GM23338 (cell line): ENCODE measurements at regions not wholly inside any gene's neighbourhood (a gene's known extent, or its start where the extent isn't known, plus 50 kb on each side); places are given as distances from the start of the nearest gene placed in this dataset.

Source experiments
- ATAC-seq: fragments of 200-7000 bp; cut with Tn5 transposase; 3 replicates; pipeline ENCODE4 v1.9.1; 2020
- DNase-seq: peaks from one replicate; pipeline ENCODE4 v3.0.0-alpha.2; 2015; ENCODE audit warnings: low spot score
- H2AFZ ChIP-seq: fragments of 200-600 bp; sonication (generic); 2 replicates; pipeline ENCODE4 v1.8.0; 2016; ENCODE audit warnings: antibody characterized with exemption, mild to moderate bottlenecking, moderate library complexity
- H3F3A ChIP-seq: fragments of 200-600 bp; sonication (generic); replicated peaks from 2 replicates; pipeline ENCODE4 v1.8.0; 2017; ENCODE audit warnings: antibody characterized with exemption, mixed run types, low read depth
- H3K27ac ChIP-seq: fragments of 200-600 bp; sonication (generic); 2 replicates; pipeline ENCODE4 v1.6.1; 2016; ENCODE audit warnings: low read depth
- H3K27me3 ChIP-seq: fragments of 200-600 bp; sonication (generic); 2 replicates; pipeline ENCODE4 v1.8.0; 2016; ENCODE audit warnings: mild to moderate bottlenecking, mixed run types, moderate library complexity; ENCODE audit not compliant: insufficient read depth
- H3K36me3 ChIP-seq: fragments of 200-600 bp; sonication (generic); 2 replicates; pipeline ENCODE4 v1.8.0; 2016; ENCODE audit warnings: mild to moderate bottlenecking; ENCODE audit not compliant: insufficient read depth
- H3K4me1 ChIP-seq: fragments of 200-600 bp; sonication (generic); 2 replicates; pipeline ENCODE4 v1.8.0; 2016; ENCODE audit warnings: mild to moderate bottlenecking, moderate library complexity; ENCODE audit not compliant: insufficient read depth
- H3K4me2 ChIP-seq: fragments of 200-600 bp; sonication (generic); 2 replicates; pipeline ENCODE4 v1.7.1; 2017; ENCODE audit warnings: mixed run types
- H3K4me3 ChIP-seq: fragments of 200-600 bp; sonication (generic); 2 replicates; pipeline ENCODE4 v1.6.1; 2016; ENCODE audit warnings: mixed run types
- H3K79me2 ChIP-seq: fragments of 200-600 bp; sonication (generic); replicated peaks from 2 replicates; pipeline ENCODE4 v1.8.0; 2017; ENCODE audit warnings: mild to moderate bottlenecking; ENCODE audit not compliant: insufficient read depth
- H3K9me2 ChIP-seq: fragments of 200-600 bp; sonication (generic); 2 replicates; pipeline ENCODE4 v1.8.0; 2017; ENCODE audit not compliant: insufficient read depth
- H4K20me1 ChIP-seq: fragments of 200-600 bp; sonication (generic); replicated peaks from 2 replicates; pipeline ENCODE4 v1.8.0; 2017; ENCODE audit warnings: mild to moderate bottlenecking; ENCODE audit not compliant: insufficient read depth
- H3K27ac Mint-ChIP-seq: 2 replicates; pipeline ENCODE4 v1.8.0; 2020; ENCODE audit warnings: inconsistent platforms, mild to moderate bottlenecking, moderate library complexity, mixed read lengths
- H3K27me3 Mint-ChIP-seq: 3 replicates; pipeline ENCODE4 v1.8.0; 2022; ENCODE audit warnings: low read depth, mild to moderate bottlenecking, moderate library complexity, mixed read lengths, inconsistent platforms; ENCODE audit not compliant: insufficient read depth, poor library complexity
- H3K36me3 Mint-ChIP-seq: 3 replicates; pipeline ENCODE4 v1.8.0; 2021; ENCODE audit warnings: low read depth, mild to moderate bottlenecking, inconsistent platforms, moderate library complexity, mixed read lengths
- H3K4me1 Mint-ChIP-seq: 3 replicates; pipeline ENCODE4 v1.8.0; 2020; ENCODE audit warnings: mild to moderate bottlenecking, inconsistent platforms, mixed read lengths
- H3K4me3 Mint-ChIP-seq: 3 replicates; pipeline ENCODE4 v1.8.0; 2021; ENCODE audit warnings: moderate library complexity, mild to moderate bottlenecking, inconsistent platforms, mixed read lengths
- H3K9me3 Mint-ChIP-seq: 3 replicates; pipeline ENCODE4 v1.8.0; 2020; ENCODE audit warnings: moderate library complexity, mild to moderate bottlenecking, inconsistent platforms, mixed read lengths
- CREB1 ChIP-seq: fragments of 250-450 bp; sonication (Bioruptor Pico); IDR thresholded peaks from 2 replicates; pipeline ENCODE4 v1.5.0; 2020; ENCODE audit warnings: low read depth, mild to moderate bottlenecking, moderate library complexity
- CTCF ChIP-seq, 2 experiments: fragments of 200-600 bp in 1 of 2; sonication (generic) in 1 of 2; conservative IDR thresholded peaks; 2 replicates each; pipeline versions ENCODE4 v1.5.1 to v1.6.1; 2016 to 2017; ENCODE audit warnings: antibody characterized with exemption in 2 of 2, low read depth in 2 of 2, mild to moderate bottlenecking in 2 of 2, moderate library complexity in 1 of 2
- ETS1 ChIP-seq: IDR thresholded peaks from 2 replicates; pipeline ENCODE4 v1.6.1; 2016; ENCODE audit warnings: antibody characterized with exemption
- EZH2 ChIP-seq: fragments of 200-600 bp; sonication (generic); IDR thresholded peaks from one replicate; pipeline ENCODE4 v1.8.0; 2017; ENCODE audit warnings: antibody characterized with exemption, mild to moderate bottlenecking, low read depth; ENCODE audit not compliant: unreplicated experiment
- EZH2phosphoT487 ChIP-seq: fragments of 200-600 bp; sonication (generic); IDR thresholded peaks from one replicate; pipeline ENCODE4 v1.8.1; 2018; ENCODE audit warnings: antibody characterized with exemption; ENCODE audit not compliant: unreplicated experiment
- JUNB ChIP-seq: IDR thresholded peaks from one replicate; pipeline ENCODE4 v1.6.1; 2016; ENCODE audit warnings: antibody characterized with exemption; ENCODE audit not compliant: unreplicated experiment
- NANOG ChIP-seq: IDR thresholded peaks from 2 replicates; pipeline ENCODE4 v1.6.1; 2016; ENCODE audit warnings: antibody characterized with exemption, borderline replicate concordance
- POLR2AphosphoS5 ChIP-seq: IDR thresholded peaks from 2 replicates; pipeline ENCODE4 v1.6.1; 2016; ENCODE audit warnings: antibody characterized with exemption, low read depth
- REST ChIP-seq: IDR thresholded peaks from one replicate; pipeline ENCODE4 v1.6.1; 2018; ENCODE audit warnings: antibody characterized with exemption; ENCODE audit not compliant: unreplicated experiment
- STAT1 ChIP-seq: IDR thresholded peaks from one replicate; pipeline ENCODE4 v1.6.1; 2016; ENCODE audit warnings: antibody characterized with exemption; ENCODE audit not compliant: unreplicated experiment
- ZNF114 ChIP-seq: fragments of 250-450 bp; sonication (Bioruptor Pico); IDR thresholded peaks from 2 replicates; pipeline ENCODE4 v1.5.0; 2020; ENCODE audit warnings: mild to moderate bottlenecking, moderate library complexity
- ZNF331 ChIP-seq: fragments of 250-450 bp; sonication (Bioruptor Pico); IDR thresholded peaks from 2 replicates; pipeline ENCODE4 v1.5.0; 2020; ENCODE audit warnings: low read depth, mild to moderate bottlenecking, moderate library complexity
- ZNF462 ChIP-seq: fragments of 250-450 bp; sonication (Bioruptor Pico); IDR thresholded peaks from 2 replicates; pipeline ENCODE4 v1.5.0; 2020; ENCODE audit warnings: mild to moderate bottlenecking, moderate library complexity

DNA sequence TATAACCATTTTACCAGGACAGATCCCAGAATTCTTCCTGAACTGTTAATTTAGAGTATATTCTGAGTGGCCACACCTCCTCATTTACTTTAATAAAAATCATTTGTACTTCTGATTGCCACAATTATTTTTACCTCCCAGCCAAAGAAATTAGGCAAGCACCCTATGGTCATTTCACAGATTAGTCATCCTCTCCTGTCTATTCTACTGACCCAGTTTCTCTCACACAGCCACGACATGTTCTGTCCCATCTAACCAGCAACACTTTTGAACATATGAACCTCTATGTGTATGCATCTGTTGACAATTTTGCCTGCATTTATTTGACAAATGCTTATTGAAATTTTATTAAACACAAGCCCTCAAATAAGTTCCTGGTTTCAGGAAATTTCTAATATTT lies 202.6 kb upstream of the STXBP5 start:
- Mint-ChIP-seq H3K27ac (no peak overlapping the region), H3K27me3 (peaks cover 4% of the 10 kb centered on the region), H3K9me3 (no peaks in the 10 kb centered on the region), H3K4me1 (peaks cover 13% of the 10 kb centered on the region), H3K36me3 (no peaks in the 10 kb centered on the region), H3K4me3 (no peak overlapping the region)
- H3K4me2 ChIP-seq: no peak overlapping the region
- ATAC-seq (no peak), DNase-seq (no peak)
- H3F3A ChIP-seq: no peaks in the 10 kb centered on the region
- H3K27ac ChIP-seq: no peak overlapping the region
- H3K4me1 ChIP-seq: no peaks in the 10 kb centered on the region; the same call in 1 of the 2 replicates
- H3K36me3 ChIP-seq: no peaks in the 10 kb centered on the region
- no peak overlapping the region for H3K4me3 ChIP-seq
- no peaks in the 10 kb centered on the region for H3K79me2 ChIP-seq
- TF ChIP-seq REST: no peak
- no peak for TF ChIP-seq JUNB
- TF ChIP-seq EZH2phosphoT487: no peak
- no peak for TF ChIP-seq CTCF (conservative IDR thresholded peaks at IDR 0.05; ENCODE audit: low read depth in 2 of 2)
- TF ChIP-seq POLR2AphosphoS5: no peak
- TF ChIP-seq ZNF462 (CRISPR knock-in tag): no peak
- TF ChIP-seq ZNF331 (CRISPR knock-in tag): no peak
- no peak for TF ChIP-seq CREB1 (CRISPR knock-in tag)
- no peak for TF ChIP-seq STAT1
- TF ChIP-seq EZH2: no peak
- TF ChIP-seq ZNF114 (CRISPR knock-in tag): no peak
- no peak for TF ChIP-seq ETS1
- no peak for TF ChIP-seq NANOG
- H3K27me3 ChIP-seq: no peaks in the 10 kb centered on the region
- no peaks in the 10 kb centered on the region for H4K20me1 ChIP-seq
- no peak overlapping the region for H2AFZ ChIP-seq
- no peaks in the 10 kb centered on the region for H3K9me2 ChIP-seq
